Testis (tissue), 2 donors: ENCODE measurements at regions not wholly inside any gene's neighbourhood (a gene's known extent, or its start where the extent isn't known, plus 50 kb on each side); places are given as distances from the start of the nearest gene placed in this dataset.

ENCODE experiments used
- DNase-seq: peaks from one replicate; pipeline ENCODE4 v3.0.0-alpha.2; 2019
- H3K27ac ChIP-seq, 2 donors: fragments of 200-600 bp; sonication (generic); one replicate each; pipeline ENCODE4 v1.5.1; 2019
- H3K27me3 ChIP-seq: fragments of 200-600 bp; sonication (generic); one replicate; pipeline ENCODE4 v1.5.1; 2019
- H3K36me3 ChIP-seq: fragments of 200-600 bp; sonication (generic); one replicate; pipeline ENCODE4 v1.5.1; 2017; ENCODE audit warnings: low read depth; ENCODE audit errors: missing control alignments
- H3K4me1 ChIP-seq: fragments of 200-600 bp; sonication (generic); one replicate; pipeline ENCODE4 v1.5.1; 2019
- H3K4me3 ChIP-seq, 2 donors: fragments of 200-600 bp; sonication (generic); one replicate each; pipeline ENCODE4 v1.5.1; 2017 to 2019
- H3K9me3 ChIP-seq: fragments of 200-600 bp; sonication (generic); one replicate; pipeline ENCODE4 v1.5.1; 2017
- CTCF ChIP-seq, 3 experiments: fragments of 450-650 bp in 2 of 3; fragments of 200-600 bp in 1 of 3; sonication (generic) in 1 of 3; IDR thresholded peaks; one replicate each; pipeline ENCODE4 v1.5.1; 2016 to 2019; ENCODE audit warnings: antibody characterized with exemption in 3 of 3, mild to moderate bottlenecking in 2 of 3, moderate library complexity in 1 of 3
- POLR2A ChIP-seq: fragments of 450-650 bp; IDR thresholded peaks from one replicate; pipeline ENCODE4 v1.6.1; 2017; ENCODE audit warnings: antibody characterized with exemption, mild to moderate bottlenecking, moderate library complexity
- WGBS, 2 donors: methylation state at CpG; one replicate each; pipeline ENCODE4 v1.1.5; 2018; 5-methylcytosine and 5-hydroxymethylcytosine counted together
- intact Hi-C: fragments of 100-400 bp; cut with DNase I; formaldehyde crosslinking; loops from one replicate; pipeline ENCODE4 v1.15.1; 2023; ENCODE audit warnings: low total_unique reads

- Histone ChIP-seq H3K4me1 (no peaks in the 10 kb centered on the region), H3K4me3 (no peak overlapping the region), H3K27me3 (no peaks in the 10 kb centered on the region), H3K9me3 (no peaks in the 10 kb centered on the region), H3K27ac (no peak overlapping the region), H3K36me3 (no peaks in the 10 kb centered on the region)
- no peak for DNase-seq
- intact Hi-C loops: no loop called here
- no peak for TF ChIP-seq POLR2A
- TF ChIP-seq CTCF (IDR thresholded peaks at IDR 0.05): no peak
- WGBS, 2 donors: 66 to 78% methylated on average over 1 of the region's 1 CpG
Observed at GRCh38 chr4:136985683-136986082, 546.6 kb downstream of the PCDH18 start.

- Histone ChIP-seq H3K27me3 (no peaks in the 10 kb centered on the region), H3K36me3 (no peaks in the 10 kb centered on the region), H3K4me3 (no peak overlapping the region), H3K27ac (no peak overlapping the region), H3K4me1 (no peaks in the 10 kb centered on the region), H3K9me3 (no peaks in the 10 kb centered on the region)
- intact Hi-C loops: no loop called here
- DNase-seq: no peak
- WGBS, 2 donors: 87 to 90% methylated on average over 4 of the region's 4 CpGs
- TF ChIP-seq CTCF (IDR thresholded peaks at IDR 0.05) (no peak), POLR2A (no peak)
Observed at GRCh38 chr4:136967069-136967468, 565.2 kb downstream of the PCDH18 start.

- Histone ChIP-seq H3K9me3 (no peaks in the 10 kb centered on the region), H3K36me3 (no peaks in the 10 kb centered on the region), H3K4me1 (no peaks in the 10 kb centered on the region), H3K4me3 (no peak overlapping the region), H3K27me3 (no peaks in the 10 kb centered on the region), H3K27ac (no peak overlapping the region)
- 79 to 86% methylated on average over 3 of the region's 3 CpGs for WGBS, 2 donors
- no peak for TF ChIP-seq CTCF (IDR thresholded peaks at IDR 0.05)
- no peak for TF ChIP-seq POLR2A
- no peak for DNase-seq
- intact Hi-C loops: no loop called here
Observed at GRCh38 chr4:136965478-136965877, 566.8 kb downstream of the PCDH18 start.

GRCh38 chr4:136962868-136963267 is 569.4 kb downstream of the PCDH18 start:
- TF ChIP-seq POLR2A: no peak
- TF ChIP-seq CTCF (IDR thresholded peaks at IDR 0.05): no peak
- Histone ChIP-seq H3K9me3 (no peaks in the 10 kb centered on the region), H3K36me3 (no peaks in the 10 kb centered on the region), H3K4me3 (no peak overlapping the region), H3K27ac (no peak overlapping the region), H3K4me1 (no peaks in the 10 kb centered on the region), H3K27me3 (no peaks in the 10 kb centered on the region)
- intact Hi-C loops: no loop called here
- WGBS, 2 donors: 70 to 84% methylated on average over 2 of the region's 2 CpGs
- no peak for DNase-seq

GRCh38 chr4:136946307-136946907 is 585.9 kb downstream of the PCDH18 start:
- no peaks in the 10 kb centered on the region for H3K4me1 ChIP-seq

More at GRCh38 chr4:136946307-136946907, 585.9 kb downstream of the PCDH18 start:
- TF ChIP-seq CTCF (IDR thresholded peaks at IDR 0.05) (no peak), POLR2A (no peak)
- H3K9me3 ChIP-seq: no peaks in the 10 kb centered on the region
- no peak overlapping the region for H3K27ac ChIP-seq
- WGBS, 2 donors: 72 to 95% methylated on average over 3 to 9 of the region's 9 CpGs
- H3K27me3 ChIP-seq: no peaks in the 10 kb centered on the region
- no peak for DNase-seq
- no peaks in the 10 kb centered on the region for H3K36me3 ChIP-seq
- H3K4me3 ChIP-seq: no peak overlapping the region
- intact Hi-C loops: no loop called here
